Globus pallidus (tissue), 1 donor: ENCODE measurements at regions not wholly inside any gene's neighbourhood (a gene's known extent, or its start where the extent isn't known, plus 50 kb on each side); places are given as distances from the start of the nearest gene placed in this dataset.

Experiments
- DNase-seq: peaks from one replicate; pipeline ENCODE4 v3.0.0-alpha.2; 2015; ENCODE audit warnings: low spot score

DNA sequence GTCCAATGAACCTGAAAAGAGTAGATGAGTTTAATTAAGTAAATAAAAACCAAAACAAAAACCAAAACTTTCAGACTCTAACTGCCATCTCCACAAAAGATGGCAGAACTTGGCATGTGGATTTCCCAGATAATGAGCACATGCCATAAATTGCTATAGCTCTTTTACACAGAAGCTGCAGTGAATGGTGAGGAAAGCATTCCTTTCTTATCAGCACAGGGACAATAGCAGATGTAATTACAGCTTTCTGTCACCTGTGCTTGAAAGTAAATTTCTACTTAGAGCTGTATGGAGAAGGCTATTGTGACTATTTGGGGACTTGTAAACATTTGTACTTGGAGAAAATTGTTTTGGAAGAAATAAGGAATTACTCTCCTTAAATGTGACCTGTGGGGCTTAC, 378.4 kb downstream of the RPRM start:
- DNase-seq: no peak

DNA sequence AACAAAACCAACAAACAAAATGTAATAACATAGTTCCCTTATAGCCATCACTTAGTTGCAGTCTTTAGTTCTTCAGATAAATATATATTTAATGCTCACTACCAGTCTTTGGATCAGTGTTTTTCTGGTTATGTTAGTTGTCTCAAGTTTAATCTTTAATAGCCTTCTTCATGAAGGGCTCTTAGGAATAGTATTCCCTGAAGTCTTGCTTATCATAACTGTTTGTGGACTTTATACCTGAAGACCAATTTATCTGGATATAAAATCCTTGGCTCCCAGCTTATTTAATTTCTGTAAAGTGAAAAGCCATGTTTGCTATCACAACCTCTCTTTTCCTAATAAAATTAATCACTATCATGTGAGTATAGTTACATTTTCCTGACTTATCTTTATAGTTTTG, 379.7 kb downstream of the ARL6IP6 start:
- no peak for DNase-seq

DNA sequence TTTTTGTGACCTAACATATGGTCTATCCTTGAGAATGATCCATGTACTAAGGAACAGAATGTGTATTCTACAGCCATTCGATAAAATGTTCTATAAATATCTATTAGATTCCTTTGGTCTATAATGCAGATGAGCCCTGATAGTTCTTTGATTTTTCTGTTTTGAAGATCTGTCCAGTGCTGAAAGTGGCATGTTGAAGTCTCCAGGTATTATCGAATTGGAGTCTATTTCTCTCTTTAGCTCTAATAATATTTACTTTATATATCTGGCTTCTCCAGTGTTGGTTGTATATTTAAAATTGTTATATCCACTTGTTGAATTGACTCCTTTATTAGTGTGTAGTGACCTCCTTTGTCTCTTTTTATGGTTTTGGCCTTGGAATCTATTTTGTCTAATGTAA, 377.9 kb downstream of the ARL6IP6 start:
- no peak for DNase-seq

DNA sequence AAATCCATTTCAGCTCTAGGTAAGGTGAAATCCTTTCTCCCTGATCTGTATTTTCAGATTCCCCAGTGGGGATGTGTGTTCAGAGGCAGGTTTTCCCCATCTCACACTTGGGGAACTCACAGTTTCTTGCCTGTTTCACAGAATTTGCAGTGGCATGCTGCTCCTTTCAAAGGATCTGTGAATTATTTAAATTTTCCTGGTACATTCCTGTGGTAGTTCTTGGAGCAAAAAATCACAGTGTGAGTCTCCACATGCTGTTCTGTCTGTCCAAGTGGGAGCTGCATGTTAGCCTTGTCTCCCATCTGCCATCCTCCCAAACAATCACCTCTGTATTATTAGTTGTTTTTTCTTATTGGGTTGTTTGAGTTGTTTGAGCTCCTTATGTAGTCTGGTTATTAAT, 372.9 kb downstream of the ARL6IP6 start:
- no peak for DNase-seq

DNA sequence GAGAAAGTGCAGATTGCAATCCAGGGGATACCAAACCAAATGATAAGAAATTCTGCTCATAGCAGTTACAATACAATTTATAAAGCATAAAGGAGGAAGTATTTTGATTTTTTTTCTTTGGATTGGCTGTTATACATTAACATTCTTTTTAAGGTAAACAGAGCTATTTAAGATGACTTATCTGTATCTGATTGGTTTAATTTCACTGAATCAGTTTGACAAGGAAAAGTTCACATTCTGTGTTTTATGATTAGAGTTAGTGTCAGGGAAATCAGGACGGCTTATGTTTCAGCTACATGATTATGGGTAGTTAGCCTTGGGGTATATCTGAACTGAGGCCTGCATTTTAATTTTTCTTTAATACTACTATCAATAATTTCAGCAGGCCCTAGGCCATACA, 360.9 kb downstream of the ARL6IP6 start:
- no peak for DNase-seq

DNA sequence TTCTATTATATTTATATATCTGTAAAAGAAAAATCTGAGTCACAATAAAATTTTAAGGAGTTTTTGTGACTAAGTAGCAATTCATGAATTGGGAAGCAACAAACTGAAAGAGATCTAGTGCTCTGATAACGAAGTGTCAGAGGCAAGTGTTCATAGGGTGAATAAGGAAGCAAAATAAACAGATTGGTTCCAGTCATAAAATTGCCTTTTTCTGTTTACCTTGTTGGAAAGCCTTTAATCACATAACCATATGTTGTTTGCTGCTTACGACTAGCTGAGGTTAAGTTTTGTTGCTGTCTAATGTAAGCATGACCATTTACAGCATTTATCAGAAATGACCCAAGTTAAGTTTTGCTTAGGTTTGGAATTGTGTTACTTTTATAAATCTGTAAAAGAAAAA, 358.9 kb downstream of the ARL6IP6 start:
- no peak for DNase-seq

DNA sequence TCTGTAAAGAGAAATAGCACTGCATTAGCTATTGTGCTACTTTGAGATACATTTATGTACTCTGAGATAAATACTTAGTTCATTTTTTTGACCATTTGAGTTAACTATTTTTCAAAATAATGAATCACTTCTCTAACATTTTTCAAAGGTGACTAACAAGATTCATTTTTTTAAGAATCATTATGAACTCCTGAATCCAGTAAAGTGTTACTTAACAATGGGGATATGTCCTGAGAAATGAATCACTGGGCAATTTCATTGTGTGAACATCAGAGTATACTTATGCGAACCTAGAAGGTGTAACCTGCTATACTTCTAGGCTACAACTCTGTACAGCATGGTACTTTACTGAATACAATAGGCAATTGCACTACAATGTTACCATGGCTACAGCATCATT, 355.8 kb downstream of the ARL6IP6 start:
- no peak for DNase-seq

DNA sequence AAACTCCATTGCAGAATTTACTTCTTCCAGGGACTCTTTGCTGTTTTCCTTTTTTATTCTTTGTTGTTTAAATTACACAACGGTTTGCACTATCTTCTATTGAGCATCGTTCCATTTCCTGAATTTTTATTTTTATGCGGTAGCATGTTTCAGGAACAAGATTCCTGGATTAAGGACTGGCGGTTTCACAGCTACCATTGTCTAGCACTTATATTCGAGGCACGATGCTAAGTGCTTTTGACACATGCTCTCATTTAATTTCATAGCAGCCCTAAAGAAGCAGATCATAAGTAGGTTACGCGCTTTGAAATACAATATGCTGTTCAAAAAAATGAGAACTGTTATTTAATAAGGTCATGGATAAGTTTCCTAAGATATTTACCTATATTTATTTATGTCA, 354.4 kb downstream of the ARL6IP6 start:
- no peak for DNase-seq

DNA sequence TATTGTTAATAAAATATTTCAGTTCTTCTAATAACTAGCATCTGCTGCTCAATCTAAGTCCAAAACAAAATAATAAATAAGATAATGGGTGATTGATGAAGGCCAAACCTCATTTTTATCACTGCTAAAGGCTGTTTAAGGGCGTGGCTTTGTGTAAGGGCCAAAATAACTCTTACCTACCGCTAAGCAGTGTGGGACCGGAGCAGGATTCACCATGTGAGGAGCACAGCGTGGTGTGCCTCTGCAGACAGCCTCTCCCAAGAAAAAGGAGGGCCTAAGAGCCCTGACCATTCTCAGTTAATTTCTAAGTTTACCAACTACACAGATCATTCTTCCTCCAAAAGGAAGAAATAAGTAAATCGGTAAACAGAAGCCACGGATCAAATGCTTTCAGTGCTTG, 353.7 kb downstream of the ARL6IP6 start:
- DNase-seq: no peak

DNA sequence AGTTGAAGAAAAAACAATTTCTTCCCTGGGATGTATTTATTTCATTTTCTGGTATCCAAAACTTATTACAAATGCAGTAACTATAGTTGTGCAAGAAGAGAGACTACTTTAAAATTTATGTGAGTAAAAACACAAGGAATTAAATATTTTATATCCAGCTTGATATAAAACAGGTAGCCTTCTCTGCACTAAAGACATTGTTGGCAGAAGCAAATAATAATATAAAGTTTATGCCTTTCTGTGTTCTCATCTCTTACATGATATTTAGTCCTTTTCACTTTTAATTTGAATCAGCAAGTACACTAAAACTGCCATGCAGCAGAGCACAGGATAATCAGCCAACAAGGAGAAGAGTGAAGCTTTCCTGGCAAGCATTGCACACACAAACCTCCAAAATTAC, 352.7 kb downstream of the ARL6IP6 start:
- DNase-seq: no peak

DNA sequence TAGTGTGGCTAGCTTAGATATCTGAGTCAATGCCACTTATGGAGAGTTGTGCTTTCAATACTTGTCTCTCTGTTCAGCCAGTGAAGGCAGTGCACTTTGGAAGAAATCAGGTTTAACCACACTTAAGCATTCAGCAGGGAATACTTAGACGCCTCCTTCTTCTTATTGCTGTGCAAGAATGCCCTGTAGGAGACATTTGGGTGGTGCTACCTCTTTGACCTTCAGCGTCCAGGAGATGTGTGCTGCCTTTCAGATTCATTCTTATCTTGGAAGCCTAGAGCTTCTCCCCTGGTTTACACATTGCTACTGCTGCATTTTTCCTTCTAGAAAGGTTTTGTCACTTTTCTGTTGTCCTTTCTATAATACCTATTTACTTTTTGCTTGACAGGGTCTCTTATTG, 350.5 kb downstream of the ARL6IP6 start:
- no peak for DNase-seq

DNA sequence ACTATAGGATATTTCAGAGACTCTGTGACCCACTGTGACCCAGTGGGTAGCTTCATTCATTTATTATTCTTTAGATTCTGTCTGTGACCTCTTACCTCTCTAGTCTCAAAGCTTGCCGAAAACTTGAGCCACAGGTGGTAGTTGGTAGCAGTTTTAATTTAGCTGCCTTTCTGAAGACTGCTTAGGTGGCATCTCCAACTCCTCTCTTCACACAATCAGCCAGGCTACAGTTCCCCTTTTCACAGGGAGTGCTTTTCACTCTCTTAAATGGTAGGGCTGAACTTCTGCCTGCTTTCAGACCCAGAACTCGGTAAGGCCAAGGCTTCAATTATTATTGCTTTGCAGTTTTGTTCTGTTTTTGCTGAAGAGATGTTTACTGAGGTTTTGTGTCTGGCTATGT, 349.6 kb downstream of the ARL6IP6 start:
- DNase-seq: no peak

DNA sequence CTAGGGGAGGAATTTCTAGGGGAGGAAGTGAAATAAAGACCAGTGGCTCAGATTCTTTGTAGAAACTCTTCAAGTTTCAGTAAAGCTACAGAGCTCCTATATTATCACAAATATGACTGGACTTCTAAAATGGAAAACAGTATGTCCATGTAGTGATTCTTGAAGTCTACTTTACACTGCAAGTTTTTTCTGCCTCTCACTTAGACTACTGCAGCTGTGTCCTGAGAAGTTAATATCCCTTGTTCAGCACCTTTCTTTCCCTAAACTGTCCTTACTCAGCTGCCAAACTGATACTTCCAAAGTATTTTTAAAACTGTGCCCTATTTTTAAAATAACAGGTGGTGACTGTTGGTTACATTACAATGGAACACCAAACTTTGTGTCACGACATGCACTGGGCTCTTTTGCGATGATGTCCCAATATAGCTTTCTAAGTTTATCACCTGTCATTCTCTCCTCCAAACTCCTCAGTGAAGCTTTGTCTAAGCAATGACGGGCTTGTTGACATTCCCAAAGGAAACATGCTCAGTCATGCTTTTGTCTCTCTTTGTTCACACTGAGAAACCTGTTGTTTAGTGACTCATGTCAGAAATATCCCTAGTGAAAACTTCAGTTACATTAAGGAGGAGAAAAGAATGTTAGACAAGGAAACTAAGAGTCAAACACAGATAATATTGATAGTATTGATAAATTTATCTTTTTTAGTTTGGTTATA, 341.1 kb downstream of the ARL6IP6 start:
- DNase-seq: no peak

DNA sequence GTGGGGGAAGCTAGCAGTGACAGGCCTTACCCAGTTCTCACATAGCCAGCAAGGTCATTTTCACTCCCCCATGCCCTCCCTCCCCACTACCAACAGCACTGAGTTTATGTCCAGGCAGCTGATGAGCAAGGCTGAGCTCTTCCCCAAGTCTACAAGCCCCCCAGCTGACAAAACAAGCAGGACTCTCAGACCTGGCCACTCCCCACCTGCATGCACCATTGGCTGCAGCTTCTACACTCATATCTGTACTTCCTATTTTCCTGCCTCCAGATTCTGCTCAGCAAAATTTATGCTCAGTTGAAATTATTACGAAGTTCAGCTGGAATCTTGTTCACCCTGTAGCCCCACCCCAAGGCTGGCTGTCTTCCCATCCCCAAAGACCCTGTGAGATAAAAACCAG, 339.3 kb downstream of the ARL6IP6 start:
- DNase-seq: no peak

DNA sequence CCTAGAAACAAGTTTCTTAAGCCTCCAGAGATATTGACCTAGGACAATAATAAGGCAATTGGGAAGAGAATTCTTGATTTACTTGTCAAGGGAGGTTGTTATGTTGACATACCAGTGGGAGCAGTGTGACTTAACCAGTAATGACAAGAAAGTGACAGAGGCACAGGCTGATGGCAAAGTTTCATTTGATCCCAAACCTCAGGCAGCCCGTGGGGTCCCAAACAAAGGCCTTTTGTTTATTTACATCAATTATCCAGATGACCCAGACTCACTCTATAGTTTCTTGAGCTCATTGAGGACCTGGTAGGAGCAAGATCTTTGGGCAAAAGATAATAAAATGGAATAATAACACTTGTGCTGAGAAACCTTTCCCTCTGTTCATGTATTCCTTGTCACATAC, 336.8 kb downstream of the ARL6IP6 start:
- DNase-seq: no peak

DNA sequence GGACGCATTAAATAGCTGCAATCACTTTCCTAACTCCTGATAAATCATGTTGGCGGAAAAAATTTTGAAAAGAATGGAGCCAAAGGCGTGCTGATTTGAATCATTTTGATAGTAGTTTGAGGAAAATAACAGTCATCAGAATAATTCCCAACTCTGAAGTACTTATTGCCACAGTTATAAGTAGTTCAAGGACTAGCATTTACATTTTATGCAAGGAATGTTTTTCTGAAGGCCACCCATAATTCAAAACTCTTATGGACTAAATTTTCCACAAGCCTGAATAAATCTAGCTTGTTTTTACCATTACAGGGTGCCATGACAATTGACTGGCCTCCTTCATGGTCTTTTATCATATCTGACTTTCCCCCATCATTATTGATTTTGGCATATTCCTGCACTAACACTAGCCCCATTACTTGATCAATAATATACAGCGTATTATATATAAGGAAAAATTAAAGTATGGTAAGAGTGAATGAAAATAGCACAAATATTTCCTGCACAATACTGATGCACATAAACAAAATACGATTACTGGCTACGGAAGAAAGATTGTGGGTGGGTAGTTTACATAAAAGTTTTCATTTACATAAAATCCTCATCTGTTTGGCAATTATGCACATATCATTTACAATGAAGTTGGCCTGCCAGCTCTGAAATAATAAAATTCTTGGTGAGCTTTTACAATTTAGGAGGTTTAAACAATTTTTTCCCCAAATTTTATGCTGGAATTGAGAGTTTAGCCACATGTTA, 334.6 kb downstream of the ARL6IP6 start:
- no peak for DNase-seq

DNA sequence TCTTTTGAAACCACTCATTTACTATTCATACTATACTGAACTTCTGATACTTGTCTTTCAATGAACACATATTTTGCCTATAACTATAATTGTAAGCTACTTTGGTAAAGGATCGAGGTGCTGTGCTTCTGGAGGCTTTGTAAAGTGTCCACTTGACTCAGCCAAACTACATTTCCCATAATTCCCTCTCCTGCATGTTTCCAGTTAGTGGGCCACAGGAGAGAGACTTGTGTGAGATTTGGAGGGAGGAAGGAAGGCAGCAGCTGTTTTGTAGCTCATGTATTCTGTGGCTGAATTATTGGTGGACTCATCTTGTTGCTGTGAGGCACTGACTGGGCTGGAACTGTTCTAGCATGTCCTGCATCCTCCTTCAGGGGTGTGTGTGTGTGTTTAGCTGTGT, 328.8 kb downstream of the ARL6IP6 start:
- DNase-seq: no peak

DNA sequence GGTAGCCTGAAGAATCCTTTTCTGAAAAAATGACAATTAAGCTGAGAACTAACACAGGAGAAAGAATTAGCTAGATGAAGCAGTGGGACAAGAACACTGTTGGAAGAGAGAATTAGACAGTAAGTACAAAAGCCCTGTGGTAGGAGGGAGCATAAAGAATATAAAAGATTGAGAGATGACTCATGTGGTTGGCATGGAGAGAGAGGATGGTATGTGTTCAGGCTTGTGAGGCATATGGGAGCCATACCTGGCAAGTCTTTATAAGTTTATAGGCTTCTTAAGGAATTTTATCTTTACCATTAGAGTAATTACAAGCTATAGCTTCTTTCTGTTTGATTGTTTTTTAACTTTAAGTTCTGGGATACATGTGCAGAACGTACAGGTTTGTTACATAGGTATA, 325.0 kb downstream of the ARL6IP6 start:
- no peak for DNase-seq

DNA sequence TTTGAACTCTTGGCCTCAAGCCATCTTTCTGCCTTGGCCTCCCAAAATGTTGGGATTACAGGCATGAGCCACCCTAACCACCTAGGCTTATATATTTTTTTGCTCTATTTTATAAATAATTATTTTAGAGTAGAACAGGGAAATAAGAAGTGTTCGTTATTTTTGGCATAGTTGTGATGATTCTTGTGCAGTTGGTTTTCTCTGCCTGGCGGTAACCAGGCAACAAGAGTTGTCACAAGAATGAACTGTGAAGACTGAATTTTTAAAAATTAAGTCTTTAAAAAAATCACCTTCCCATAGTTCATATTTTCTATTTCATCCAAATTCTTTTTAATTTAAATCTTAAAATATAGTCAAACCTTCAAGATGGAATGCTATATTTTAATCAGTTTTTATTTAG, 310.2 kb downstream of the ARL6IP6 start:
- DNase-seq: no peak

DNA sequence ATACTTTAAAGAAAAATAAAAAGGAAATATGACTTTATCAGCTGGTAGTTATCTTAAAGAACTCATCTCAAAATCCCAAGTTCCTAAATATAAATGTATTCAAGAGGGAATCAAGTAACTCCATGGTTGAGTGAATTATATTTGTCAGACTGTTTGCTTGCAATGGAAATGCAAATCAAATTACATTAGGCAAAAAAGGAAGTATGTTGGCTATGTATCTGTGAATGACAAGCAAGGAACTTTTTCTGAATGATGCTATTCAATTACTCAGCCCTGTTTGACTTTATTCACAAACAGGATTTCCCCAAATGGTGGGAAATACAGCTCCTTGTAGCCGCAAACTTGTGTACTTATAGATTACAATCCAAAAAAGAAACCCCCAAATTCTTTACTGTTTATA, 309.1 kb downstream of the ARL6IP6 start:
- no peak for DNase-seq

DNA sequence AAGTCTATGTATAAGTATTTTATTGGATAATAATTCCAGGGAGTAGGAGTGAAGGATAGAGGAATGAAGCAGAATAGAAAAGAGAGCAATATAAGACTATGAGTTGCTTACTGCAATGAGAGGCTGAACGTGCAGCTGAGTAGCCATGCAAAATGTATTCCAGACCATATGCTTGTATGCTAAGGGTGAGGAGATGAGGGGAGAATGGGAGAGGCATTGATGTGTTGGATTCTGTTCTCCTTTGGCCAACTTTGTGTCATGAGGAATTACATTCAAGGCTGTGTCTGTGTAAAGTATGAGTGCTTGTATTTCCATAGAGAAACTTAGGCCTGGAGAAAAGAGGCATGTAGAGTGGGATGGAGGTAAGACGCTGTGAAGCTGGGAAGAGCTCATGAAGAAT, 301.8 kb downstream of the ARL6IP6 start:
- DNase-seq: no peak

DNA sequence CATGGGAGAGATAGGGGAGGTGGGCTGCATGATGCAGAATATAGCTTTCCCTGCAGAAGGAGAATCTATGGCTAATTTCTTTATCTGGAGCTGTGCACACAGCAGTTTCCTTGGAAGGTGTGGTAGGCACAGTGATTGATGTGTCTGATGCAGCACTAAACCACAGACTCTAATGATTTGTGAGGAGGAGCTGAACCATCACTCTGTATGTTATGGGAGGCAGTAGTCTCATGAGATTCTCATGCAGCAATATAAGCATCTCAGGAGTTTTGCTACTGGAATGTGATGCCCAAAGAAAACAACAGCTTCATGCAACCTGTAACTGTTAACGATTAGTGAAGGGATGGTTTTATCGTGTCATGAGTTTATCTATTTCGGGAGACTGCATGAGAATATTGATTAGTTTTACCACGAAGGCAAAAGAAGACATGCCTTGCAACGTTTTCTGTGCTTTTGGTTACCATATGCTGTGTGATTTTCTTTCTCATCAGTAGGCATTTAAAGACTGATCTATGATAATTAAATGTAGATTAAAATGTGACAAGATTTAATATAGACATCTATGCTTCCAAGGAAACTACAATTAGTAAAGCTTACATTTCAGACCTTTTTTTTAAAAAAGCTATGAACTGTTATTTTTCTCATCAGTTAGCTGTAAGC, 286.8 kb downstream of the ARL6IP6 start:
- no peak for DNase-seq

DNA sequence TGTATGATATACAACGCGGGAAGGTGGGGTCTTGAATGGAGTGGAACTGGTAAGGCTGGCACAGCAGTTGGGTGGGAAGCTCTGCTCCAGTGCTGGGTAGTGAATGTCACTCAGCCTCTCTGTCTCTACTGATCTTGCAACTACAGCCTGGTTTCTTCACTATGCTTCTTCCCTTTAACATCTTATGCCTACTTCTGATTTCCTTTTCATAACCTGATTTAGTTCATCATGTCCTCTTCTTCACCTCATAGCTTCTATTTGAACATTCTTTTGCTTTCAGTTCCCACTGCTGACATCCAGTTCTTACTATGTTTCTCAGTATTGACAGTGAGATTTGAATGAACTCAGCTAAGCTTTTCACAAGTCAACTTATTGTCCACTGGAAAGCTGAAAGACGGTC, 286.2 kb downstream of the ARL6IP6 start:
- DNase-seq: no peak
